PC-3 (cell line): ENCODE measurements at regions not wholly inside any gene's neighbourhood (a gene's known extent, or its start where the extent isn't known, plus 50 kb on each side); places are given as distances from the start of the nearest gene placed in this dataset.

Experiments used
- EZH2 ChIP-seq: fragments of 300-600 bp; sonication (generic); IDR thresholded peaks from one replicate; pipeline ENCODE4 v1.6.1; 2017; ENCODE audit warnings: antibody characterized with exemption, mild to moderate bottlenecking, low read length; ENCODE audit not compliant: unreplicated experiment
- EZH2phosphoT487 ChIP-seq: fragments of 300-600 bp; sonication (generic); IDR thresholded peaks from 2 replicates; pipeline ENCODE4 v1.6.1; 2018; ENCODE audit warnings: mild to moderate bottlenecking, antibody characterized with exemption, low read length, borderline replicate concordance

DNA sequence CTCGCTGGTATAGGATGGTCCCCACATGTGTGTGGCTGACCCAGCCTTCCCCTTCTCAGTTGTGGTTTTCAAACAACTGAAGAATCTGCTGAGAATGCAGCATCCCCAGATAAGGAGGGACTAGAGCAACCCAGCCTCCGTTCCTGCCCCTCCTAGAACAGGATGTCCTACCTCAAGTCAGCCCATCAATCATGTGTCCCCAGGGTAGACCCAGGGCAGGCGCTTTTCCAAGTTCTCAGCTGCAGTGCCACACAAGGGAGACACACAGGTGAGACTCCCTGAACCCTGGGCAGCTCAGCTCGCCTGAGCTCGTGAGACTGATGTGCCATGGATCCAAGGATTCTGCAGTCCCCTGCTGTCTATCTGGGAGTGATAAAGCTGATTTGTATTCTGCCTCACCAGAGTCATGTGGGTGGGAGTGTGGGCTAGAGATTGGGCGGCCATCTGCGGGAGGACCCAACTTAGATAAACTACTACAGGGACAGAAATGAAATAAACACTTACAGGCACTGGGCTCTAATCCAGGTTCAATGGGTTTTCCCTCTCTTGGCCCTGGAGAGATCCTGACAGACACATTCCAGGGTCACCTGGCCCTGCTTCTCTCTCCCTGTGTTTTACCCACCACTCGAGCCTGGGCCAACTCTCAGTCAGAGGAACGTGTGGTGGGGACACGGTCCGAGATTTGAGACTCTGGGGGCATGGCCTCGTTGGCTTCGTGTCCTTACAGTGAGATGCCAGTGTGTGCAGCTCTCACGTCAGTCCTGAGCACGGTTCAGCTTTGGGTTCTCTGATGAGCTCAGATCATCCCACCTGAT is 303.5 kb upstream of the SFSWAP start:
- TF ChIP-seq EZH2: no peak
- no peak for TF ChIP-seq EZH2phosphoT487
